Left lung (tissue), 4 donors: ENCODE measurements at regions not wholly inside any gene's neighbourhood (a gene's known extent, or its start where the extent isn't known, plus 50 kb on each side); places are given as distances from the start of the nearest gene placed in this dataset.

Experiments
- ATAC-seq: fragments of 200-7000 bp; cut with Tn5 transposase; one replicate; pipeline ENCODE4 v1.9.1; 2020; ENCODE audit warnings: moderate library complexity
- DNase-seq, 4 donors: peaks; one replicate each; pipeline ENCODE4 v3.0.0-alpha.2; 2013 to 2020
- H3K27ac ChIP-seq, 2 donors: fragments of 200-600 bp; sonication (generic) in 1 of 2; one replicate each; pipeline versions ENCODE4 v1.5.0 to v1.8.0; 2020 to 2021
- H3K27me3 ChIP-seq, 2 donors: fragments of 200-600 bp; sonication (generic) in 1 of 2; one replicate each; pipeline versions ENCODE4 v1.5.0 to v1.8.0; 2020 to 2021
- H3K36me3 ChIP-seq, 2 donors: fragments of 200-600 bp; sonication (generic) in 1 of 2; one replicate each; pipeline versions ENCODE4 v1.5.0 to v1.8.0; 2020 to 2021
- H3K4me1 ChIP-seq, 2 donors: fragments of 200-600 bp; one replicate each; pipeline ENCODE4 v1.8.0; 2021
- H3K4me3 ChIP-seq, 2 donors: fragments of 200-600 bp; sonication (generic) in 1 of 2; one replicate each; pipeline versions ENCODE4 v1.5.0 to v1.8.0; 2020 to 2021; ENCODE audit warnings: mild to moderate bottlenecking in 1 of 2
- H3K9me3 ChIP-seq, 2 donors: fragments of 200-600 bp; sonication (generic) in 1 of 2; one replicate each; pipeline versions ENCODE4 v1.5.0 to v1.8.0; 2020 to 2021
- intact Hi-C, 2 donors: fragments of 100-400 bp; cut with DNase I; formaldehyde crosslinking; loops; one replicate each; pipeline versions ENCODE4 v1.11.2 to v1.14.2; 2022
- TF ChIP-seq, protein P1 (sequence below), 2 donors: fragments of 200-600 bp; sonication (generic) in 1 of 2; IDR thresholded peaks; one replicate each; pipeline versions ENCODE4 v1.5.0 to v1.8.0; 2021; ENCODE audit warnings: antibody characterized with exemption in 2 of 2
- donor health status: DM: no; HTN: yes; CAD: no.
- donor health status: DM: no; HTN: no; CAD: no.

GRCh38 chr5:19411936-19412335 is 576.1 kb downstream of the CDH18 start:
- H3K27me3 ChIP-seq = no peaks in the 10 kb centered on the region
- DNase-seq (no peak), ATAC-seq (no peak)
- no peaks in the 10 kb centered on the region for H3K4me1 ChIP-seq
- no peak overlapping the region for H3K4me3 ChIP-seq
- intact Hi-C loops = no loop called here
- H3K9me3 ChIP-seq = peaks cover 0 to 17% of the 10 kb centered on the region in 2 donors
- no peak overlapping the region for H3K27ac ChIP-seq
- H3K36me3 ChIP-seq = no peaks in the 10 kb centered on the region
- TF ChIP-seq, protein P1, sequence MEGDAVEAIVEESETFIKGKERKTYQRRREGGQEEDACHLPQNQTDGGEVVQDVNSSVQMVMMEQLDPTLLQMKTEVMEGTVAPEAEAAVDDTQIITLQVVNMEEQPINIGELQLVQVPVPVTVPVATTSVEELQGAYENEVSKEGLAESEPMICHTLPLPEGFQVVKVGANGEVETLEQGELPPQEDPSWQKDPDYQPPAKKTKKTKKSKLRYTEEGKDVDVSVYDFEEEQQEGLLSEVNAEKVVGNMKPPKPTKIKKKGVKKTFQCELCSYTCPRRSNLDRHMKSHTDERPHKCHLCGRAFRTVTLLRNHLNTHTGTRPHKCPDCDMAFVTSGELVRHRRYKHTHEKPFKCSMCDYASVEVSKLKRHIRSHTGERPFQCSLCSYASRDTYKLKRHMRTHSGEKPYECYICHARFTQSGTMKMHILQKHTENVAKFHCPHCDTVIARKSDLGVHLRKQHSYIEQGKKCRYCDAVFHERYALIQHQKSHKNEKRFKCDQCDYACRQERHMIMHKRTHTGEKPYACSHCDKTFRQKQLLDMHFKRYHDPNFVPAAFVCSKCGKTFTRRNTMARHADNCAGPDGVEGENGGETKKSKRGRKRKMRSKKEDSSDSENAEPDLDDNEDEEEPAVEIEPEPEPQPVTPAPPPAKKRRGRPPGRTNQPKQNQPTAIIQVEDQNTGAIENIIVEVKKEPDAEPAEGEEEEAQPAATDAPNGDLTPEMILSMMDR (IDR thresholded peaks at IDR 0.05) = no peak
